GM20000 (cell line): ENCODE measurements at regions not wholly inside any gene's neighbourhood (a gene's known extent, or its start where the extent isn't known, plus 50 kb on each side); places are given as distances from the start of the nearest gene placed in this dataset.

Experiments
- DNase-seq: peaks from one replicate; pipeline ENCODE4 v3.0.0; 2012; ENCODE audit warnings: low spot score
- TF ChIP-seq, protein P1 (sequence below): IDR thresholded peaks from 2 replicates; pipeline ENCODE4 v1.5.1; 2012; ENCODE audit warnings: mild to moderate bottlenecking, control low read depth; ENCODE audit errors: extremely low read depth, missing control alignments

DNA sequence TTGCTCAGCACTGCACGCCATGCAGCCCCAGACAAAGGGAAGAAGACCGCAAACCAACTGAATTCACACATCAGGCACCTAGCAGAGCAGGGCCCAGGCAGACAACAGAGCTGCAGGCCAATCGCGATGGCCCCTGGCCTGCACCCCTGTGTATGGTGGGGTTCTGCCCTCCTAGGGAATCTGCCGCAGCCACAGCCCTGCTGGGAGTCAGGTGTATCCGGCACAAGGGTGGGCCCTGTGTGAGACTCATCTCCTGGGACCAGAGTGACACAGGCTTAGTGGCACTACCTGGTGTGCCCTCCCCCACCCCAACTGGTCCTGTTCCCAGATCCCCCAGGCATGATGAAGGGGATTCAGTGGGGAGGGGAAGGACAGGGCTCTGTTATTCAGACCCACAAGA, 122.8 kb downstream of the ATPSCKMT start:
- TF ChIP-seq, protein P1, sequence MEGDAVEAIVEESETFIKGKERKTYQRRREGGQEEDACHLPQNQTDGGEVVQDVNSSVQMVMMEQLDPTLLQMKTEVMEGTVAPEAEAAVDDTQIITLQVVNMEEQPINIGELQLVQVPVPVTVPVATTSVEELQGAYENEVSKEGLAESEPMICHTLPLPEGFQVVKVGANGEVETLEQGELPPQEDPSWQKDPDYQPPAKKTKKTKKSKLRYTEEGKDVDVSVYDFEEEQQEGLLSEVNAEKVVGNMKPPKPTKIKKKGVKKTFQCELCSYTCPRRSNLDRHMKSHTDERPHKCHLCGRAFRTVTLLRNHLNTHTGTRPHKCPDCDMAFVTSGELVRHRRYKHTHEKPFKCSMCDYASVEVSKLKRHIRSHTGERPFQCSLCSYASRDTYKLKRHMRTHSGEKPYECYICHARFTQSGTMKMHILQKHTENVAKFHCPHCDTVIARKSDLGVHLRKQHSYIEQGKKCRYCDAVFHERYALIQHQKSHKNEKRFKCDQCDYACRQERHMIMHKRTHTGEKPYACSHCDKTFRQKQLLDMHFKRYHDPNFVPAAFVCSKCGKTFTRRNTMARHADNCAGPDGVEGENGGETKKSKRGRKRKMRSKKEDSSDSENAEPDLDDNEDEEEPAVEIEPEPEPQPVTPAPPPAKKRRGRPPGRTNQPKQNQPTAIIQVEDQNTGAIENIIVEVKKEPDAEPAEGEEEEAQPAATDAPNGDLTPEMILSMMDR = no peak
- DNase-seq = no peak

DNA sequence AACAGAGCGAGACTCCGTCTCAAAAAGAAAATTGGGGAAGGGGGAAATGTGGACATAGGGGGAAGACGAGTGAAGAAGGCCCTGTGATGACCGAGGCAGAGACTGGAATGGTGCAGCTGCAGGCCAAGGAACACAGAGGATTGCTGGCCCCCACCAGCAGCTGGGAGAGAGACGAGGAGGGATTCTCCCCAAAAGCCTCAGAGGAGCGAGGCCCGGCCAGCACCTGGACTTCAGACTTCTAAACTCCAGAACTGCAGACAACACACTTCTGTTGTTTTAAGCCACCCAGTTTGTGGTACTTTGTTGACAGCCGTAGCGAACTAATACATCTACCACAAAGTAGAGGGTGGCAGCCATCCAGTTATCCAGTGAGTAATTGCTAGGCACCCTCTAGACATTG, 124.6 kb downstream of the ATPSCKMT start:
- TF ChIP-seq, protein P1 = no peak
- no peak for DNase-seq

DNA sequence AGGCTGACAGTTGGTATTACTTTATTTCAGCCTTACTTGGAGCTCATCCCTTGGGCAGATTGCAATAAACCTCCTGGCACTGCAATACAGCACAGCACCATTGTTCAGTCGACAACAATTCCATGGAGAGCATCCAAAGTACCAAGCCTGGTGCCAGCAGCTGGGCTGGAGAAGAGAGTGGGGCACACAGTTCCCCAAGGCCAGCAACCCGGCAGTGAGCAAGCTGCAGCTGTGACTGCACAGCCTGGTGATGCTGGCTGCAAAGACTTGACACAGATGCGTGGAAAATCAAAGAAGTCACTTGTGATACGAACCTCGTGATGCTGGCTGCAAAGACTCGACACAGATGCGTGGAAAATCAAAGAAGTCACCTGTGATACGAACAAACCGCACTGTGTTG, 125.4 kb downstream of the ATPSCKMT start:
- TF ChIP-seq, protein P1 = no peak
- DNase-seq = no peak

DNA sequence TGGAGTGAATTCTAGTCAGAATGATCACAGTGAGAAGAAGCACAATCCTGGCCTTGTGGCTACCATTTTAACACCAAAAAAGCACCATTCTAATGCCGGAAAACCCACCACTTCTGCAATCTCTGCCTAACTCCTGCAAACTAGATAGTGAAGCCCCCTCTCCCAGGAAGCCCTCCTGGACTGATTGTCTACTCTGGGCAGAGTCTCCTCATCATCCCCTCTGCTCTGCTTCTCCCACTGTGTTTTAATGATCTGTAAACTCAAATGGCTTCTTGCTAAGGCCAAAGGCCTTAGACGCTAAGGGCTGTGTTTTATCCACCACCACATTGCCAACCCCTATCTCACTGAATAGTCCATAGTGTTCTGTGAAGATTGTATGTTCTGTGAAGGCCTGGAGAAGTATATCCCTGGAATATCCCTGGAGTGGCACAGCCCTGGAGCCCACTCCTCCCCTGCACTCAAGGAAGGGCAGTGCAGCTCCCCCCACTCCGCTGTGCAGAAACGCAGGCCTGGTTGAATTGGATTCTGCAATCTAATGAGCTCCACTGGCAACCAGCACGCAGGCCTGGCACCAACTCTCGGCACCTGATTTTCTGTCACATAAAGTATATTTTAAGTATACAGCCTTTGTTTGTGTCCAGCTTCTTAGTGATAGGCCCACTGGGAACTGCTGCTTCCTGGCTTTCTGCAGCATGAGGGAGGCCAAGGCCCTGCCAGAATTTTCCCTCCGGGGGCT, 126.3 kb downstream of the ATPSCKMT start:
- DNase-seq = no peak

DNA sequence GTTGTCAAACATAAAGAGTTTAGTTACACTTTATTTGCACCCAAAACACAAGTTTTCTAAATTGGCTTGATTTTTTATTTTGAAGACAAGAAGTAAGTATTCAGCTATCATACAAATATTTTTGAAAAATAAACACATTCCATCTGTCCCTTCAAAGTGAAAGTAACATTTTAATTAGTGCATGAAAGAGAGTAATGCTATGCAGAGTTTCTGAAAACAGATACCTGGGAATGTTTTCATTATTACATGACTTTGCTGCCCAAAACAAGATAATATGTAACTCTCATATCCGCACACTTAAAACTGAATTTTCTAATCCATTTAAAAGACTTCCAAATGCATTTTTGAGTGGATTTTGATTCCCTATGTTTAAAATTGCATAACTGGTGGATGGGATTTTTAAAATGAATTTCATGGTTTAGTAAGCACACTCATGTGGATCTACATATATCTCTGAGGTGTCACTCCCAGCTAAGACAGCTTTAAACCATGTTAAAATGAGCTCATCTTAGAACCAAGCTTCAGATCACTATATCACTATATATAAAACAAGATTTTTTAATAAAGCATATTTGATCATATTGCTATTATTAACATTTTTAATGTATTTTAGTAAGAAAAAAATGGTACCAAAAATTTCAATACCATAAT, 127.5 kb downstream of the ATPSCKMT start:
- TF ChIP-seq, protein P1 = no peak
- DNase-seq = no peak

More for the DNA sequence above, 126.3 kb downstream of the ATPSCKMT start:
- TF ChIP-seq, protein P1 = no peak

DNA sequence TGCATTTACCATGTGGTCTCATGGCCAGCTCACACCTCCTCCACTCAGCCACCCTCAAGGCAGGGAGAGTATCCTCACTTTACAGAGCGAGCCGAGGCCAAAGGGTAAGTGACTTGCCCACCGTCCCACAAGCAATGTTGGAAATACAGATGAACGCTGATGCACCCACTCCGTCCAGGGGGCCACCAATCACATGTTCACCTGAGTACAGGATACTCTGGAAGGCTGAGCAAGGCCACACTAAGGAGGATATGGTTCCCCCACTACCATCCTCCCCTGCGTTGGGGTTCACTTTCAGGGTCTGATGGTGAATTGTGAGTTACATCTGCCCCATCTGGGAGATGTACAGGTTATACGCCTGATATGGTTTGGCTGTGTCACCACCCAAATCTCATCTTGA, 128.8 kb downstream of the ATPSCKMT start:
- no peak for DNase-seq
- TF ChIP-seq, protein P1 = no peak

DNA sequence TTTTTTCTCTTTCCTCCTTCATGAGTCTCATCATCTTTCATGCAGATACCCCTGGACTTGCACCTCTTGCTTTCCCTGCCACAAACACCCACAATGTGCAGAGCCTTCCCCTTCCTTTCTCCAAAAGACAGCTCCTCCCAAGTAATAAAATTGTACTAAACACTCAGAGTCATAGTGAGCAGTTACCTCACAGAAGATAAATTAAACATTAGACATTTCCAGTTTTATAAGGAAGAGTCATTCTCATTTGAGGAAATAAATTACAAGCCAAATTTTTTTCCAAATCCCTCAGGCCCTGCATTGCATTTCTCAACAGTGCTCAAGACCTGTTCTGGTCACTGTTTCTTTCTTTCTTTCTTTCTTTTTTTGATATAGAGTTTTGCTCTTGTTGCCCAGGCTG, 131.5 kb downstream of the ATPSCKMT start:
- no peak for DNase-seq
- TF ChIP-seq, protein P1 = no peak
